NB4 (cell line): ENCODE measurements at regions not wholly inside any gene's neighbourhood (a gene's known extent, or its start where the extent isn't known, plus 50 kb on each side); places are given as distances from the start of the nearest gene placed in this dataset.

Source experiments
- MAX ChIP-seq: IDR thresholded peaks from 2 replicates; pipeline ENCODE4 v1.6.1; 2011; ENCODE audit warnings: low read depth, low read length
- POLR2A ChIP-seq: IDR thresholded peaks from 2 replicates; pipeline ENCODE4 v1.6.1; 2011; ENCODE audit warnings: mild to moderate bottlenecking; ENCODE audit not compliant: insufficient read length; ENCODE audit errors: extremely low read depth
- TF ChIP-seq, protein P1 (sequence below): IDR thresholded peaks from one replicate; pipeline ENCODE4 v1.5.1; 2012; ENCODE audit warnings: low read depth, low read length

DNA sequence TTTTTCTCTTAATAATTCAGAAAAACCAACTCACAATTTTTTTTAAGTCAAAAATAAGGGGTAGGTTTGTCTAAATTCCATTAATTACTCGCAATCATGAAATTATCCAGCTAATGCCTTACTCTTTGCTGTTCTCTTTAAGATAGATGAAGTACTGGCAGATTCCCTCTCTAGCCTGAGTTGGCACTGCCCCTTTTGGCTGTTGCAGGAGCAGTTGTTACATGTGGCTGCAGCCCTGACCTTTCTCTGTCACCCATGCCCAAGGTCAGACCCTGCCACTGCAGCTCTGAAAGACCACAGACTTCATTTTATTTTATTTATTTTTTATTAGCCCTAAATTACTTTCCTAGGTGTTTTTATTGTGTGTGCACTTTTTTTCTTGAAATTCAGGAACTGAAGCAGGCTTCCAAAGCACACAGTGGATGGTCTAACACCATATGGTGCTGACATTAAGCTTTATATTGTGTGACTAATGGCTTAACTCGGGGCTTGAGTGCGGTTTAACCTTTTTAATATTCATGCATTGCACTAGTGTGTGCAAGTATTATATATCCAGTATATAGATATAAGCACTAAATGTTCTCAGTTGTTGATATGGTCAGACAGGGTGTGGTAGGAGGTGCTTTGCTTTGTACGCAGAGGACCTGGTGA lies 313.0 kb downstream of the CDH2 start:
- TF ChIP-seq, protein P1, sequence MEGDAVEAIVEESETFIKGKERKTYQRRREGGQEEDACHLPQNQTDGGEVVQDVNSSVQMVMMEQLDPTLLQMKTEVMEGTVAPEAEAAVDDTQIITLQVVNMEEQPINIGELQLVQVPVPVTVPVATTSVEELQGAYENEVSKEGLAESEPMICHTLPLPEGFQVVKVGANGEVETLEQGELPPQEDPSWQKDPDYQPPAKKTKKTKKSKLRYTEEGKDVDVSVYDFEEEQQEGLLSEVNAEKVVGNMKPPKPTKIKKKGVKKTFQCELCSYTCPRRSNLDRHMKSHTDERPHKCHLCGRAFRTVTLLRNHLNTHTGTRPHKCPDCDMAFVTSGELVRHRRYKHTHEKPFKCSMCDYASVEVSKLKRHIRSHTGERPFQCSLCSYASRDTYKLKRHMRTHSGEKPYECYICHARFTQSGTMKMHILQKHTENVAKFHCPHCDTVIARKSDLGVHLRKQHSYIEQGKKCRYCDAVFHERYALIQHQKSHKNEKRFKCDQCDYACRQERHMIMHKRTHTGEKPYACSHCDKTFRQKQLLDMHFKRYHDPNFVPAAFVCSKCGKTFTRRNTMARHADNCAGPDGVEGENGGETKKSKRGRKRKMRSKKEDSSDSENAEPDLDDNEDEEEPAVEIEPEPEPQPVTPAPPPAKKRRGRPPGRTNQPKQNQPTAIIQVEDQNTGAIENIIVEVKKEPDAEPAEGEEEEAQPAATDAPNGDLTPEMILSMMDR = no peak
- no peak for TF ChIP-seq POLR2A
- no peak for TF ChIP-seq MAX
